H9 (cell line): ENCODE measurements at regions not wholly inside any gene's neighbourhood (a gene's known extent, or its start where the extent isn't known, plus 50 kb on each side); places are given as distances from the start of the nearest gene placed in this dataset.

ENCODE experiments used
- DNase-seq: peaks from one replicate; pipeline ENCODE4 v3.0.0-alpha.2; 2017
- H2AFZ ChIP-seq: one replicate; pipeline ENCODE4 v1.6.1; 2013; ENCODE audit warnings: mild to moderate bottlenecking, low read length, control low read depth, moderate library complexity
- H2AK5ac ChIP-seq: 2 replicates; pipeline ENCODE4 v1.6.1; 2013; ENCODE audit warnings: low read length, control low read depth, mixed read lengths; ENCODE audit not compliant: insufficient read length
- H2BK120ac ChIP-seq: one replicate; pipeline ENCODE4 v1.6.1; 2013; ENCODE audit warnings: low read depth, mild to moderate bottlenecking, low read length, control low read depth, inconsistent platforms; ENCODE audit not compliant: poor library complexity, severe bottlenecking
- H2BK12ac ChIP-seq: 2 replicates; pipeline ENCODE4 v1.6.1; 2013; ENCODE audit warnings: low read length, control low read depth, mixed read lengths, low read depth; ENCODE audit not compliant: insufficient read length
- H2BK15ac ChIP-seq: 2 replicates; pipeline ENCODE4 v1.6.1; 2013; ENCODE audit warnings: low read depth, low read length, control low read depth
- H2BK20ac ChIP-seq: one replicate; pipeline ENCODE4 v1.6.1; 2013; ENCODE audit warnings: low read depth, mild to moderate bottlenecking, low read length, control low read depth, inconsistent platforms; ENCODE audit not compliant: poor library complexity, severe bottlenecking
- H2BK5ac ChIP-seq: 2 replicates; pipeline ENCODE4 v1.6.1; 2013; ENCODE audit warnings: low read length, control low read depth, mixed read lengths; ENCODE audit not compliant: insufficient read length
- H3K14ac ChIP-seq: 2 replicates; pipeline ENCODE4 v1.6.1; 2013; ENCODE audit warnings: low read length, control low read depth; ENCODE audit not compliant: insufficient read depth
- H3K18ac ChIP-seq: 2 replicates; pipeline ENCODE4 v1.6.1; 2013; ENCODE audit warnings: low read depth, mild to moderate bottlenecking, mixed read lengths, low read length, control low read depth; ENCODE audit not compliant: insufficient read length
- H3K23ac ChIP-seq: 2 replicates; pipeline ENCODE4 v1.6.1; 2013; ENCODE audit warnings: low read length, control low read depth, mixed read lengths, low read depth; ENCODE audit not compliant: insufficient read length
- H3K23me2 ChIP-seq: 2 replicates; pipeline ENCODE4 v1.6.1; 2013; ENCODE audit warnings: low read depth, mild to moderate bottlenecking, mixed read lengths, low read length, control low read depth; ENCODE audit not compliant: insufficient read length, poor library complexity, severe bottlenecking
- H3K27ac ChIP-seq: 2 replicates; pipeline ENCODE4 v1.5.1; 2013; ENCODE audit warnings: low read length, control low read depth, mixed read lengths, low read depth; ENCODE audit not compliant: insufficient read length
- H3K27me3 ChIP-seq: 2 replicates; pipeline ENCODE4 v1.6.1; 2013; ENCODE audit warnings: low read length, control low read depth, inconsistent platforms; ENCODE audit not compliant: insufficient read depth
- H3K4ac ChIP-seq: 2 replicates; pipeline ENCODE4 v1.6.1; 2013; ENCODE audit warnings: low read depth, mild to moderate bottlenecking, control low read depth, inconsistent platforms, low read length, moderate library complexity
- H3K4me1 ChIP-seq: 2 replicates; pipeline ENCODE4 v1.6.1; 2013; ENCODE audit warnings: low read length, control low read depth, inconsistent platforms; ENCODE audit not compliant: insufficient read depth
- H3K4me2 ChIP-seq: 2 replicates; pipeline ENCODE4 v1.6.1; 2013; ENCODE audit warnings: low read length, control low read depth, mixed read lengths; ENCODE audit not compliant: insufficient read length, insufficient read depth
- H3K56ac ChIP-seq: 2 replicates; pipeline ENCODE4 v1.6.1; 2013; ENCODE audit warnings: low read depth, mild to moderate bottlenecking, mixed read lengths, low read length, control low read depth; ENCODE audit not compliant: insufficient read length
- H3K79me1 ChIP-seq: 2 replicates; pipeline ENCODE4 v1.6.1; 2013; ENCODE audit warnings: low read depth, mild to moderate bottlenecking, moderate library complexity, low read length, control low read depth, inconsistent platforms; ENCODE audit not compliant: insufficient read depth, poor library complexity, severe bottlenecking
- H3K79me2 ChIP-seq: 2 replicates; pipeline ENCODE4 v1.6.1; 2013; ENCODE audit warnings: low read length, control low read depth, inconsistent platforms; ENCODE audit not compliant: insufficient read depth
- H3K9ac ChIP-seq: 2 replicates; pipeline ENCODE4 v1.6.1; 2013; ENCODE audit warnings: low read length, control low read depth, mixed read lengths; ENCODE audit not compliant: insufficient read length; ENCODE audit errors: extremely low read depth
- H3K9me3 ChIP-seq: one replicate; pipeline ENCODE4 v1.6.1; 2013; ENCODE audit warnings: low read depth, low read length, inconsistent platforms; ENCODE audit not compliant: control insufficient read depth
- H3T11ph ChIP-seq: one replicate; pipeline ENCODE4 v1.6.1; 2013; ENCODE audit warnings: mild to moderate bottlenecking, low read length, control low read depth, inconsistent platforms
- H4K20me1 ChIP-seq: one replicate; pipeline ENCODE4 v1.6.1; 2013; ENCODE audit not compliant: control insufficient read depth, insufficient read length, insufficient read depth
- H4K5ac ChIP-seq: 2 replicates; pipeline ENCODE4 v1.6.1; 2013; ENCODE audit warnings: low read depth, mild to moderate bottlenecking, mixed read lengths, low read length, control low read depth; ENCODE audit not compliant: insufficient read length
- H4K8ac ChIP-seq: replicated peaks from 2 replicates; pipeline ENCODE4 v1.6.1; 2013; ENCODE audit warnings: low read length, control low read depth, mixed read lengths, low read depth; ENCODE audit not compliant: insufficient read length
- H4K91ac ChIP-seq: 2 replicates; pipeline ENCODE4 v1.6.1; 2013; ENCODE audit warnings: low read depth, mild to moderate bottlenecking, moderate library complexity, mixed read lengths, low read length, control low read depth; ENCODE audit not compliant: insufficient read length
- H3K27ac Mint-ChIP-seq, 3 experiments: 2 replicates in 2 of 3; 3 replicates in 1 of 3; pipeline ENCODE4 v1.8.0; 2020 to 2021; ENCODE audit warnings: mixed read lengths in 3 of 3, mild to moderate bottlenecking in 1 of 3, moderate library complexity in 1 of 3
- H3K27me3 Mint-ChIP-seq: 2 replicates; pipeline ENCODE4 v1.8.0; 2021; ENCODE audit warnings: low read depth, mild to moderate bottlenecking, moderate library complexity, mixed read lengths
- H3K36me3 Mint-ChIP-seq, 3 experiments: 2 replicates in 2 of 3; 3 replicates in 1 of 3; pipeline ENCODE4 v1.8.0; 2020 to 2021; ENCODE audit warnings: low read depth in 3 of 3, mixed read lengths in 3 of 3; ENCODE audit not compliant: insufficient read depth in 1 of 3
- H3K4me1 Mint-ChIP-seq, 2 experiments: 2 replicates each; pipeline ENCODE4 v1.8.0; 2020; ENCODE audit warnings: mixed read lengths in 2 of 2
- H3K4me3 Mint-ChIP-seq, 2 experiments: 2 replicates in 1 of 2; 3 replicates in 1 of 2; pipeline ENCODE4 v1.8.0; 2020 to 2021; ENCODE audit warnings: mild to moderate bottlenecking in 2 of 2, mixed read lengths in 2 of 2, moderate library complexity in 1 of 2
- H3K9me3 Mint-ChIP-seq, 2 experiments: 2 replicates in 1 of 2; 3 replicates in 1 of 2; pipeline ENCODE4 v1.8.0; 2020; ENCODE audit warnings: mild to moderate bottlenecking in 2 of 2, mixed read lengths in 2 of 2, moderate library complexity in 1 of 2
- CTCF ChIP-seq: fragments of 200-600 bp; sonication (generic); conservative IDR thresholded peaks from 3 replicates; pipeline ENCODE4 v1.8.0; 2021; ENCODE audit warnings: antibody characterized with exemption, mild to moderate bottlenecking
- WGBS: extraction: QIAGEN DNeasy Blood & Tissue Kit; methylation state at CpG from one replicate; pipeline ENCODE4 v1.1.7; 2013; ENCODE audit warnings: missing lambda C conversion rate, low lambda C conversion rate, mixed read lengths; ENCODE audit not compliant: insufficient read length; ENCODE audit errors: extremely low coverage; 5-methylcytosine and 5-hydroxymethylcytosine counted together

- no peak overlapping the region for H3K27ac ChIP-seq
- DNase-seq, result no peak
- WGBS, result no CpG with 5 or more reads among the region's 1 CpG
- no peaks in the 10 kb centered on the region for H3K79me2 ChIP-seq
- H3K56ac ChIP-seq, result no peak overlapping the region
- H3K18ac ChIP-seq, result no peak overlapping the region
- H2BK20ac ChIP-seq, result no peak overlapping the region
- H3K4me2 ChIP-seq, result no peak overlapping the region
- no peak overlapping the region for H2AFZ ChIP-seq
- no peaks in the 10 kb centered on the region for H3K23me2 ChIP-seq
- H2AK5ac ChIP-seq, result no peak overlapping the region
- Mint-ChIP-seq H3K9me3 (no peaks in the 10 kb centered on the region), H3K36me3 (no peaks in the 10 kb centered on the region), H3K27ac (peak overlapping the region; percentile 74 to 95 (median 91); a peak in 6 of 7 replicates), H3K4me1 (peaks cover 13 to 14% of the 10 kb centered on the region in 2 experiments), H3K4me3 (no peak overlapping the region), H3K27me3 (no peaks in the 10 kb centered on the region)
- H3K4ac ChIP-seq, result no peak overlapping the region
- no peaks in the 10 kb centered on the region; the same call in 1 of the 2 replicates for H3K4me1 ChIP-seq
- no peak overlapping the region for H2BK12ac ChIP-seq
- no peaks in the 10 kb centered on the region for H3K27me3 ChIP-seq
- no peak overlapping the region for H4K5ac ChIP-seq
- H3K23ac ChIP-seq, result no peak overlapping the region
- no peak for TF ChIP-seq CTCF
- no peak overlapping the region for H3T11ph ChIP-seq
- H4K20me1 ChIP-seq, result no peaks in the 10 kb centered on the region
- H4K91ac ChIP-seq, result no peak overlapping the region
- H3K14ac ChIP-seq, result no peak overlapping the region
- H3K9ac ChIP-seq, result no peak overlapping the region
- no peak overlapping the region for H2BK5ac ChIP-seq
- no peaks in the 10 kb centered on the region for H3K9me3 ChIP-seq
- no peak overlapping the region for H4K8ac ChIP-seq
- H3K79me1 ChIP-seq, result no peaks in the 10 kb centered on the region
- no peak overlapping the region for H2BK15ac ChIP-seq
- H2BK120ac ChIP-seq, result no peak overlapping the region
Observed at GRCh38 chr3:86793786-86794185, 197.2 kb downstream of the VGLL3 start.
